CD14-positive monocyte (primary cell): ENCODE measurements at regions not wholly inside any gene's neighbourhood (a gene's known extent, or its start where the extent isn't known, plus 50 kb on each side); places are given as distances from the start of the nearest gene placed in this dataset.

ENCODE experiments used
- DNase-seq, 3 donors: peaks; one replicate each; pipeline ENCODE4 v3.0.0-alpha.2; 2011 to 2022
- H2AFZ ChIP-seq: 2 replicates; pipeline ENCODE4 v1.6.0; 2012; ENCODE audit warnings: mild to moderate bottlenecking, low read depth, low read length, inconsistent platforms; ENCODE audit not compliant: insufficient read depth, poor library complexity, severe bottlenecking
- H3K27ac ChIP-seq, 2 donors: 1 replicate in 1 of 2; 2 replicates in 1 of 2; pipeline ENCODE4 v1.5.1; 2012 to 2013; ENCODE audit warnings: low read length in 2 of 2, control low read depth in 1 of 2, inconsistent platforms in 1 of 2, low read depth in 1 of 2, mild to moderate bottlenecking in 1 of 2
- H3K27me3 ChIP-seq, 2 donors: one replicate each; pipeline versions ENCODE4 v1.6.0 to v1.6.1; 2011 to 2013; ENCODE audit warnings: low read length in 2 of 2; ENCODE audit not compliant: control insufficient read depth in 2 of 2, insufficient read depth in 2 of 2
- H3K36me3 ChIP-seq, 2 donors: replicated peaks in 1 of 2; 1 replicate in 1 of 2; 2 replicates in 1 of 2; pipeline versions ENCODE4 v1.5.1 to v1.6.1; 2012 to 2013; ENCODE audit warnings: low read length in 2 of 2, control low read depth in 1 of 2, inconsistent platforms in 1 of 2, mild to moderate bottlenecking in 1 of 2; ENCODE audit not compliant: insufficient read depth in 2 of 2, control insufficient read depth in 1 of 2
- H3K4me1 ChIP-seq, 2 donors: 1 replicate in 1 of 2; 2 replicates in 1 of 2; pipeline versions ENCODE4 v1.5.1 to v1.6.1; 2012 to 2013; ENCODE audit warnings: low read length in 2 of 2, control low read depth in 1 of 2, inconsistent platforms in 1 of 2, mild to moderate bottlenecking in 1 of 2, moderate library complexity in 1 of 2; ENCODE audit not compliant: insufficient read depth in 2 of 2, control insufficient read depth in 1 of 2
- H3K4me2 ChIP-seq: replicated peaks from 2 replicates; pipeline ENCODE3; 2012; ENCODE audit warnings: low read length, moderate library complexity, mild to moderate bottlenecking; ENCODE audit not compliant: poor library complexity, severe bottlenecking; ENCODE audit errors: extremely low read depth
- H3K4me3 ChIP-seq, 3 experiments: fragments of 200-600 bp in 1 of 3; sonication (generic) in 1 of 3; replicated peaks in 1 of 3; 1 replicate in 2 of 3; 2 replicates in 1 of 3; pipeline ENCODE4 v1.5.1; 2011 to 2013; ENCODE audit warnings: low read length in 3 of 3, mild to moderate bottlenecking in 3 of 3, control low read depth in 2 of 3, low read depth in 2 of 3, inconsistent platforms in 1 of 3, moderate library complexity in 1 of 3
- H3K79me2 ChIP-seq: 2 replicates; pipeline ENCODE4 v1.6.0; 2012; ENCODE audit warnings: mild to moderate bottlenecking, control low read depth, inconsistent platforms, low read length, moderate library complexity; ENCODE audit not compliant: insufficient read depth
- H3K9ac ChIP-seq: 2 replicates; pipeline ENCODE4 v1.6.0; 2017; ENCODE audit warnings: low read length, mild to moderate bottlenecking; ENCODE audit not compliant: insufficient read depth, poor library complexity, severe bottlenecking
- H3K9me3 ChIP-seq, 2 donors: replicated peaks in 1 of 2; 1 replicate in 1 of 2; 2 replicates in 1 of 2; pipeline versions ENCODE4 v1.5.1 to v1.6.1; 2012 to 2013; ENCODE audit warnings: low read length in 2 of 2, control low read depth in 1 of 2; ENCODE audit not compliant: control insufficient read depth in 1 of 2, insufficient read depth in 1 of 2
- H4K20me1 ChIP-seq: 2 replicates; pipeline ENCODE4 v1.6.0; 2012; ENCODE audit warnings: mild to moderate bottlenecking, low read length, control low read depth, moderate library complexity; ENCODE audit not compliant: insufficient read depth
- H3K27ac Mint-ChIP-seq, 7 donors: one replicate each; pipeline ENCODE4 v1.8.0; 2020; ENCODE audit warnings: mild to moderate bottlenecking in 7 of 7, mixed read lengths in 7 of 7, moderate library complexity in 6 of 7, inconsistent platforms in 2 of 7
- H3K27me3 Mint-ChIP-seq, 3 donors: one replicate each; pipeline ENCODE4 v1.8.0; 2021 to 2022; ENCODE audit warnings: low read depth in 3 of 3, mild to moderate bottlenecking in 3 of 3, mixed read lengths in 3 of 3, moderate library complexity in 3 of 3, inconsistent platforms in 1 of 3
- H3K36me3 Mint-ChIP-seq, 2 donors: one replicate each; pipeline ENCODE4 v1.8.0; 2020; ENCODE audit warnings: mixed read lengths in 2 of 2, inconsistent platforms in 1 of 2, mild to moderate bottlenecking in 1 of 2
- H3K4me1 Mint-ChIP-seq: one replicate; pipeline ENCODE4 v1.8.0; 2020; ENCODE audit warnings: mild to moderate bottlenecking, mixed read lengths
- H3K4me3 Mint-ChIP-seq, 2 donors: one replicate each; pipeline ENCODE4 v1.8.0; 2020; ENCODE audit warnings: mild to moderate bottlenecking in 2 of 2, mixed read lengths in 2 of 2, moderate library complexity in 1 of 2
- H3K9me3 Mint-ChIP-seq, 7 donors: one replicate each; pipeline ENCODE4 v1.8.0; 2020 to 2022; ENCODE audit warnings: mixed read lengths in 7 of 7, mild to moderate bottlenecking in 6 of 7, moderate library complexity in 6 of 7, inconsistent platforms in 2 of 7
- WGBS: methylation state at CpG from one replicate; pipeline ENCODE4 v1.1.5; 2013; ENCODE audit warnings: missing lambda C conversion rate; ENCODE audit not compliant: insufficient coverage; 5-methylcytosine and 5-hydroxymethylcytosine counted together
- intact Hi-C, 2 donors: fragments of 100-400 bp; cut with micrococcal nuclease; formaldehyde crosslinking; loops; one replicate each; pipeline versions ENCODE4 v1.15.0 to v1.15.1; 2023
- TF ChIP-seq, protein P1 (sequence below): fragments of 200-600 bp; IDR thresholded peaks from one replicate; pipeline ENCODE4 v1.8.0; 2022; ENCODE audit warnings: antibody characterized with exemption, mild to moderate bottlenecking

DNA sequence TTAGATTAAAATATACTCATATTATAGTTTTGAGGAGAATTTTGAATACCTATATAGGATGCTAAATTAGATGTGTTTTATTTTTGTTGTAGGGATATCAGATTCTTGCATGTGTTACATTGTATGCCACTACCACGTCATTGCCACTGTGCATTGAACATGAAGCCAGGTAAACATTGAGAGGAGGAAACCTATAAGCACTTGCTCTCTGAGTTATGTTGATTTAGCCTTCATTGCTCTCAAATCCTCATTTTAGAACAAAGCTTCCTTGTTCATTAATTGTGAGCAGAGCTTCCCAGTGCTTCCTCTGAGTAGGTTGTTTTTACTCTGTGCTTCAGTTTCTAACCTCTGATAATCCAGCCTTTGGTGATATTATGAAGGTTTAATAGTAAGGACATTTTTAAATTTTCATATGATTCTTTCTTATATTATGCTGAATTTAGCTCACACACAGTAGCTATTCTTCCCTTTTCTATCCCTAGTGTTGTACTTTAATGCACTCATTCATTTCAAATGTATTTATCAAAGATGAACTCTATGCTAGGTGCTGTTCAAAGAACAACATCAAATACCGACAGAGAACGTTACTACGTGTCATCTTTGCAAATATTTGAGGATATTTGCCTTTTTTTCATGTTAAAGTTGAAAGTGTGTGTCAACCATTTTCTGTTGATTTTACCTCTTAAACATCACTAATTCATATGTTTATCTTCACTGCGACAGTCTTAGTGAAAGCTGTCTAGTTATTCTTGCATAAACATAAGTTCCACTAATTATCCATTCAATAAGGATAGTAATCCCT is 1448.0 kb upstream of the MIR17HG start:
- Mint-ChIP-seq H3K27ac (no peak overlapping the region), H3K27me3 (peaks cover 0 to 2% (median 0%) of the 10 kb centered on the region in 3 donors), H3K4me1 (no peaks in the 10 kb centered on the region), H3K4me3 (no peak overlapping the region), H3K9me3 (peaks cover 0 to 8% (median 4%) of the 10 kb centered on the region in 7 donors), H3K36me3 (no peaks in the 10 kb centered on the region)
- H4K20me1 ChIP-seq: no peaks in the 10 kb centered on the region
- peaks cover 0 to 2% of the 10 kb centered on the region in 2 donors for H3K9me3 ChIP-seq
- H2AFZ ChIP-seq: no peak overlapping the region
- no peak overlapping the region for H3K27ac ChIP-seq
- H3K4me2 ChIP-seq: no peak overlapping the region
- H3K9ac ChIP-seq: no peak overlapping the region
- TF ChIP-seq, protein P1, sequence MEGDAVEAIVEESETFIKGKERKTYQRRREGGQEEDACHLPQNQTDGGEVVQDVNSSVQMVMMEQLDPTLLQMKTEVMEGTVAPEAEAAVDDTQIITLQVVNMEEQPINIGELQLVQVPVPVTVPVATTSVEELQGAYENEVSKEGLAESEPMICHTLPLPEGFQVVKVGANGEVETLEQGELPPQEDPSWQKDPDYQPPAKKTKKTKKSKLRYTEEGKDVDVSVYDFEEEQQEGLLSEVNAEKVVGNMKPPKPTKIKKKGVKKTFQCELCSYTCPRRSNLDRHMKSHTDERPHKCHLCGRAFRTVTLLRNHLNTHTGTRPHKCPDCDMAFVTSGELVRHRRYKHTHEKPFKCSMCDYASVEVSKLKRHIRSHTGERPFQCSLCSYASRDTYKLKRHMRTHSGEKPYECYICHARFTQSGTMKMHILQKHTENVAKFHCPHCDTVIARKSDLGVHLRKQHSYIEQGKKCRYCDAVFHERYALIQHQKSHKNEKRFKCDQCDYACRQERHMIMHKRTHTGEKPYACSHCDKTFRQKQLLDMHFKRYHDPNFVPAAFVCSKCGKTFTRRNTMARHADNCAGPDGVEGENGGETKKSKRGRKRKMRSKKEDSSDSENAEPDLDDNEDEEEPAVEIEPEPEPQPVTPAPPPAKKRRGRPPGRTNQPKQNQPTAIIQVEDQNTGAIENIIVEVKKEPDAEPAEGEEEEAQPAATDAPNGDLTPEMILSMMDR: no peak
- no peaks in the 10 kb centered on the region for H3K4me1 ChIP-seq
- no peak for DNase-seq
- intact Hi-C loops: no loop called here
- no peaks in the 10 kb centered on the region for H3K27me3 ChIP-seq
- no peaks in the 10 kb centered on the region for H3K36me3 ChIP-seq
- WGBS: 100% methylated on average over 2 of the region's 5 CpGs
- H3K4me3 ChIP-seq: no peak overlapping the region
- no peaks in the 10 kb centered on the region for H3K79me2 ChIP-seq

DNA sequence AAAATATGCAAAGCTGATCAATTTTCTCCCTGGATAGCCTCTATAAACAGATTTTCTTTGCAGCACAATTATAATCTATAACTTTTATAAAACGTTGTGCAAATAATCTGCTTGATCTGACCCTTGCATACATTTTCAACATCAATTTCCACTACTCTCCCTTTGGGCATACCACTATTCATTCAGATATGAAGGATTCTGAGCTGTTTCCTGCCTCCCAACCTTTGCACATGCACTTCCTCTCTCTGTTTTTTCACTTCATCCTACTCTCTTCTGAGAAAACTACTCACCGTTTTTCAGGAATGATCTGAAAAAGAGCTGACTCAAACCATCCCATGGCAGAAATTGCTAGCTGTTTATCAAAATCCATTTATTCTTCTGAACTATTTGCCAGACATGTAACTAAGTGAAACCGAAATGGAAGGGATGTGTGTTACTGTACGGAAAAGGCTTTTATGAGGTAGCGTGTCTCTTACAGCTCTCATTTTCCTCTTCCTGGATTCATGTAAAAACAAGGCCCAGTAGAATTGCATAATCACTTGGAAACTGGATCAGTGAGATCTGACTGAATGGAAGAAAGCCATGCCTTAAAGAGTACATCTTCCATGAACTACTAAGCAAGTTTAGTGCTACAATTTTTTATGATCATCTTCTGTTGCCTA is 1447.3 kb upstream of the MIR17HG start:
- Histone ChIP-seq H2AFZ (no peak overlapping the region), H3K79me2 (no peaks in the 10 kb centered on the region), H3K9me3 (peaks cover 0 to 4% of the 10 kb centered on the region in 2 donors), H3K27ac (no peak overlapping the region), H4K20me1 (no peaks in the 10 kb centered on the region), H3K4me3 (no peak overlapping the region), H3K27me3 (no peaks in the 10 kb centered on the region), H3K4me1 (no peaks in the 10 kb centered on the region), H3K36me3 (no peaks in the 10 kb centered on the region), H3K4me2 (no peak overlapping the region), H3K9ac (no peak overlapping the region)
- 83% methylated on average over 2 of the region's 5 CpGs for WGBS
- H3K9me3 Mint-ChIP-seq: peaks cover 0 to 14% (median 5%) of the 10 kb centered on the region in 7 donors
- TF ChIP-seq, protein P1: no peak
- no peak overlapping the region for H3K4me3 Mint-ChIP-seq
- H3K27ac Mint-ChIP-seq: no peak overlapping the region
- intact Hi-C loops: no loop called here
- no peak for DNase-seq
- no peaks in the 10 kb centered on the region for H3K36me3 Mint-ChIP-seq
- no peaks in the 10 kb centered on the region for H3K4me1 Mint-ChIP-seq
- peaks cover 0 to 3% (median 0%) of the 10 kb centered on the region in 3 donors for H3K27me3 Mint-ChIP-seq
